PC-3 (cell line): ENCODE measurements at regions not wholly inside any gene's neighbourhood (a gene's known extent, or its start where the extent isn't known, plus 50 kb on each side); places are given as distances from the start of the nearest gene placed in this dataset.

Experiments
- ATAC-seq: fragments of 200-7000 bp; cut with Tn5 transposase; 2 replicates; pipeline ENCODE4 v1.9.1; 2020; ENCODE audit warnings: mild to moderate bottlenecking, moderate library complexity
- BruUV-seq: library from RNA; stranded (reverse); fragments of 400-500 nt; replicated peaks from 2 replicates; lab custom pipeline; 2021; lab: Mats Ljungman, UMichigan
- CTCF ChIA-PET: fragments of 300-600 bp; sonication (Branson Sonifier 250); formaldehyde crosslinking; loops from one replicate; lab custom pipeline; 2022; ENCODE audit warnings: antibody characterized with exemption; lab: Charles Lee
- POLR2A ChIA-PET: fragments of 300-600 bp; sonication (Branson Sonifier 250); formaldehyde crosslinking; loops from one replicate; lab custom pipeline; 2022; ENCODE audit warnings: antibody characterized with exemption; ENCODE audit not compliant: unreplicated experiment; lab: Charles Lee
- DNase-seq: peaks from one replicate; pipeline ENCODE4 v3.0.0-alpha.2; 2015
- H2AFZ ChIP-seq: fragments of 300-600 bp; sonication (generic); 2 replicates; pipeline ENCODE4 v1.6.0; 2016; ENCODE audit warnings: antibody characterized with exemption, low read length
- H3F3A ChIP-seq: fragments of 300-600 bp; sonication (generic); one replicate; pipeline ENCODE4 v1.6.0; 2017; ENCODE audit warnings: antibody characterized with exemption, low read length, control low read depth, mild to moderate bottlenecking; ENCODE audit not compliant: unreplicated experiment
- H3K27ac ChIP-seq: fragments of 300-600 bp; sonication (generic); 2 replicates; pipeline ENCODE4 v1.5.1; 2016; ENCODE audit warnings: mild to moderate bottlenecking, low read length
- H3K27me3 ChIP-seq: fragments of 300-600 bp; sonication (generic); 2 replicates; pipeline ENCODE4 v1.6.1; 2016; ENCODE audit warnings: low read length, mixed read lengths
- H3K36me3 ChIP-seq: fragments of 300-600 bp; sonication (generic); 2 replicates; pipeline ENCODE4 v1.6.1; 2016; ENCODE audit warnings: low read depth, mixed run types, low read length, mixed read lengths
- H3K4me1 ChIP-seq: fragments of 300-600 bp; sonication (generic); 2 replicates; pipeline ENCODE4 v1.5.1; 2016; ENCODE audit warnings: low read length; ENCODE audit not compliant: insufficient read depth
- H3K4me2 ChIP-seq: fragments of 300-600 bp; sonication (generic); 2 replicates; pipeline ENCODE4 v1.6.0; 2016; ENCODE audit warnings: low read length
- H3K4me3 ChIP-seq: fragments of 300-600 bp; sonication (generic); 2 replicates; pipeline ENCODE4 v1.5.1; 2016; ENCODE audit warnings: mild to moderate bottlenecking, low read length, mixed read lengths
- H3K79me2 ChIP-seq: fragments of 300-600 bp; sonication (generic); 2 replicates; pipeline ENCODE4 v1.6.1; 2017; ENCODE audit warnings: low read length, mixed read lengths
- H3K9ac ChIP-seq: fragments of 300-600 bp; sonication (generic); 2 replicates; pipeline ENCODE4 v1.6.0; 2016; ENCODE audit warnings: mild to moderate bottlenecking, low read length
- H3K9me2 ChIP-seq: fragments of 300-600 bp; sonication (generic); replicated peaks from 2 replicates; pipeline ENCODE4 v1.6.1; 2016; ENCODE audit warnings: mixed run types, low read length, mixed read lengths
- H3K9me3 ChIP-seq: fragments of 300-600 bp; sonication (generic); 2 replicates; pipeline ENCODE4 v1.6.1; 2016; ENCODE audit warnings: low read length, mixed read lengths
- H4K20me1 ChIP-seq: fragments of 300-600 bp; sonication (generic); 2 replicates; pipeline ENCODE4 v1.6.1; 2016; ENCODE audit warnings: low read length, mixed read lengths
- EZH2 ChIP-seq: fragments of 300-600 bp; sonication (generic); IDR thresholded peaks from one replicate; pipeline ENCODE4 v1.6.1; 2017; ENCODE audit warnings: antibody characterized with exemption, mild to moderate bottlenecking, low read length; ENCODE audit not compliant: unreplicated experiment
- EZH2phosphoT487 ChIP-seq: fragments of 300-600 bp; sonication (generic); IDR thresholded peaks from 2 replicates; pipeline ENCODE4 v1.6.1; 2018; ENCODE audit warnings: mild to moderate bottlenecking, antibody characterized with exemption, low read length, borderline replicate concordance
- intact Hi-C: fragments of 100-400 bp; cut with micrococcal nuclease; formaldehyde crosslinking; loops from 2 replicates; pipeline ENCODE4 v1.9.0; 2023
- TF ChIP-seq, protein P1 (sequence below): fragments of 300-600 bp; sonication (generic); conservative IDR thresholded peaks from 2 replicates; pipeline ENCODE4 v1.5.1; 2017; ENCODE audit warnings: antibody characterized with exemption, low read depth, mild to moderate bottlenecking, low read length

DNA sequence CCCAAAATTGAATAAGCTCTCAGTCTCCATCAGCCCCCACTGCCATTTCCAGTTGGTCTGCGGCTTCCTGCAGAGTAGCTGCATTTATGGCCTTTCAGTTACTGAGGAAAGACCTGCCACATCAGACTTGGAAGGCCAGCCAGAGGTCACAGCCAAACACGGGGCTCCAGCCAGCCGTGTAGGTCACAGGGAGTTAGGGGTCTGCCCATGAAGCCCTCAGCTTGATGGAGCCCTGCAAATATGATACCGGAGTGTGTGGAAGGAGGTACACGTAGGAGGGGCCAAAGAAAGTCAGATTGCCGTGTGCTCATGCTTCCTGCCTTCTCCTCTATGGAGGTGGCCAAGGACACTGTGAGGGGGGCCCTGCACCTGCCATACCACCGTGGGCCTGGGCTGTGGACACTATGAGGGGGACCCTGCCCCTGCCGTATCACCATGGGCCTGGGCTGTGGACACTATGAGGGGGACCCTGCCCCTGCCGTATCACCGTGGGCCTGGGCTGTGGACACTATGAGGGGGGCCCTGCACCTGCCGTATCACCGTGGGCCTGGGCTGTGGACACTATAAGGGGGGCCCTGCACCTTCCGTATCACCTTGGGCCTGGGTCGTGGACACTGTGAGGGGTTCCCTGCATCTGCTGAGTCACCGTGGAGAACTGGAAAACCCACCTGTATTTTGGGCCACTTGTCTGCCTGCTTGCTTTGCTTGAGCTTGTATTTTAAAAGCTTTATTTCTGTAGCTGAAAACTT lies 335.7 kb upstream of the SHH start:
- Histone ChIP-seq H3K9ac (no peak overlapping the region), H2AFZ (no peak overlapping the region), H3K79me2 (no peaks in the 10 kb centered on the region), H3K27ac (no peak overlapping the region), H3F3A (no peaks in the 10 kb centered on the region), H3K9me3 (no peaks in the 10 kb centered on the region), H3K4me1 (no peaks in the 10 kb centered on the region), H4K20me1 (no peaks in the 10 kb centered on the region), H3K36me3 (no peaks in the 10 kb centered on the region), H3K27me3 (peaks cover 47% of the 10 kb centered on the region), H3K9me2 (no peaks in the 10 kb centered on the region), H3K4me2 (no peak overlapping the region), H3K4me3 (no peak overlapping the region)
- no peak for TF ChIP-seq EZH2
- TF ChIP-seq, protein P1, sequence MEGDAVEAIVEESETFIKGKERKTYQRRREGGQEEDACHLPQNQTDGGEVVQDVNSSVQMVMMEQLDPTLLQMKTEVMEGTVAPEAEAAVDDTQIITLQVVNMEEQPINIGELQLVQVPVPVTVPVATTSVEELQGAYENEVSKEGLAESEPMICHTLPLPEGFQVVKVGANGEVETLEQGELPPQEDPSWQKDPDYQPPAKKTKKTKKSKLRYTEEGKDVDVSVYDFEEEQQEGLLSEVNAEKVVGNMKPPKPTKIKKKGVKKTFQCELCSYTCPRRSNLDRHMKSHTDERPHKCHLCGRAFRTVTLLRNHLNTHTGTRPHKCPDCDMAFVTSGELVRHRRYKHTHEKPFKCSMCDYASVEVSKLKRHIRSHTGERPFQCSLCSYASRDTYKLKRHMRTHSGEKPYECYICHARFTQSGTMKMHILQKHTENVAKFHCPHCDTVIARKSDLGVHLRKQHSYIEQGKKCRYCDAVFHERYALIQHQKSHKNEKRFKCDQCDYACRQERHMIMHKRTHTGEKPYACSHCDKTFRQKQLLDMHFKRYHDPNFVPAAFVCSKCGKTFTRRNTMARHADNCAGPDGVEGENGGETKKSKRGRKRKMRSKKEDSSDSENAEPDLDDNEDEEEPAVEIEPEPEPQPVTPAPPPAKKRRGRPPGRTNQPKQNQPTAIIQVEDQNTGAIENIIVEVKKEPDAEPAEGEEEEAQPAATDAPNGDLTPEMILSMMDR: no peak
- TF ChIP-seq EZH2phosphoT487: no peak
- intact Hi-C loops: no loop called here
- DNase-seq (no peak), ATAC-seq (no peak)
- CTCF ChIA-PET: no interaction called here
- POLR2A ChIA-PET: no interaction called here
- BruUV-seq: no TSS peak

DNA sequence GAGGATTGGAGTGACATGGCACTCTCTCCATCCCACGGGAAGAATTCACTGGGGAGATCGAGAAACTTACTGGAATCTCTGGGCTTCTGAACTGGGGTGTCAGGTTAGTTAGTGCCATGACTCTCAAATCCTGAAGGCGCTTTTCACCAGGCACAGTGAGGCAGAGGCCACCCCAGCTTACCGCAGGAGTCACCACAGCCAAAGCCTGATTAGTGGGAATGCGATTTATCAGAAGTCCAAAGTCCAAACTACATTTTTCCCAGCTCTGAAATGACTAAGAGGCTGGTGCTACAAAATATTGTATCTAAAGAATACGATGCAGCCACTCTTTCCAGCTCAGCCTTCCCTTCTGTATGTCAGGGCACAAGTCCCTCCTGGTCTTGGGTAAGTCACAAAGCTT lies 334.8 kb upstream of the SHH start:
- H3K4me2 ChIP-seq: no peak overlapping the region
- no peak for ATAC-seq
- intact Hi-C loops: no loop called here
- BruUV-seq: no TSS peak
- H3K36me3 ChIP-seq: no peaks in the 10 kb centered on the region
- no peaks in the 10 kb centered on the region for H4K20me1 ChIP-seq
- ChIA-PET CTCF (no interaction called here), POLR2A (no interaction called here)
- H3F3A ChIP-seq: no peaks in the 10 kb centered on the region
- peaks cover 53% of the 10 kb centered on the region for H3K27me3 ChIP-seq
- no peak overlapping the region for H3K27ac ChIP-seq
- H3K9me3 ChIP-seq: no peaks in the 10 kb centered on the region
- H2AFZ ChIP-seq: no peak overlapping the region
- no peak for DNase-seq
- H3K79me2 ChIP-seq: no peaks in the 10 kb centered on the region
- H3K9me2 ChIP-seq: no peaks in the 10 kb centered on the region
- no peaks in the 10 kb centered on the region for H3K4me1 ChIP-seq
- H3K9ac ChIP-seq: no peak overlapping the region
- H3K4me3 ChIP-seq: no peak overlapping the region
- no peak for TF ChIP-seq EZH2phosphoT487
- TF ChIP-seq, protein P1: no peak
- no peak for TF ChIP-seq EZH2

DNA sequence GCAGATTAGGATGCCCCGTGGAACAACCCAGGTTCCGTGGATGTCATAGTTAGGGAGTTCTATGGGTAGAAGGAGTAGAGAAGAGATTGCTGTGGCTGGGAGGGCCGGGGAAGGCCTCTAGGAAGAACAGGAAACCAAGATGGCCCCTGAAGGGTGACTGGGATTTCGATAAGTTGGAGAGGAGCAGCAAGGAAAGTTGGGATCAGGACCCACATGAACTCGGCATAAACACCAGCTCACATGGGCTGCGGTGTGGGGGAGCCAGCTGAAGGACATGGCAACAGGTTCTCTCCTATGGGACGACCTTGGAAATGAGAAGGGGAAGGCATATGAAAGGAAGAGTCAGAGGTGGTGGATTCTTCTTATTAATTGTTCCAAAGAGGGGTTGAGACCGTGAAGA lies 333.7 kb upstream of the SHH start:
- H3K36me3 ChIP-seq: no peaks in the 10 kb centered on the region
- TF ChIP-seq, protein P1: no peak
- no peak for TF ChIP-seq EZH2phosphoT487
- TF ChIP-seq EZH2: no peak
- H3K4me3 ChIP-seq: no peak overlapping the region
- no peaks in the 10 kb centered on the region for H3F3A ChIP-seq
- no peaks in the 10 kb centered on the region for H3K4me1 ChIP-seq
- no peak for ATAC-seq
- no peak overlapping the region for H3K9ac ChIP-seq
- BruUV-seq: no TSS peak
- H3K4me2 ChIP-seq: no peak overlapping the region
- CTCF ChIA-PET: no interaction called here
- POLR2A ChIA-PET: no interaction called here
- H2AFZ ChIP-seq: no peak overlapping the region
- no peaks in the 10 kb centered on the region for H3K9me3 ChIP-seq
- no peaks in the 10 kb centered on the region for H4K20me1 ChIP-seq
- H3K79me2 ChIP-seq: no peaks in the 10 kb centered on the region
- intact Hi-C loops: no loop called here
- DNase-seq: no peak
- no peak overlapping the region for H3K27ac ChIP-seq
- H3K27me3 ChIP-seq: peaks cover 57% of the 10 kb centered on the region
- no peaks in the 10 kb centered on the region for H3K9me2 ChIP-seq
